ENCODE measurements at regions not wholly inside any gene's neighbourhood (a gene's known extent, or its start where the extent isn't known, plus 50 kb on each side); places are given as distances from the start of the nearest gene placed in this dataset.

- Mint-ChIP-seq H3K27me3 (ENCODE audit: low read depth) (no peaks in the 10 kb centered on the region), H3K36me3 (ENCODE audit: low read depth) (no peaks in the 10 kb centered on the region), H3K27ac (peak overlapping the region in 2 of 3 experiments; percentile 81 to 90), H3K4me3 (no peak overlapping the region), H3K4me1 (peaks cover 52% of the 10 kb centered on the region), H3K9me3 (no peaks in the 10 kb centered on the region)
- TF ChIP-seq CTCF (IDR thresholded peaks at IDR 0.05; ENCODE audit: unreplicated experiment in 3 of 3), result no peak
Observed at GRCh38 chr3:178455946-178456345, 80.3 kb upstream of the KCNMB2 start.

- H3K27ac Mint-ChIP-seq, result peak overlapping the region; percentile 27 to 90 (median 87)
- H3K9me3 Mint-ChIP-seq, result no peaks in the 10 kb centered on the region
- TF ChIP-seq CTCF (IDR thresholded peaks at IDR 0.05; ENCODE audit: unreplicated experiment in 3 of 3), result no peak
- no peaks in the 10 kb centered on the region for H3K36me3 Mint-ChIP-seq (ENCODE audit: low read depth)
- H3K27me3 Mint-ChIP-seq (ENCODE audit: low read depth), result no peaks in the 10 kb centered on the region
- H3K4me1 Mint-ChIP-seq, result peaks cover 52% of the 10 kb centered on the region
- no peak overlapping the region for H3K4me3 Mint-ChIP-seq
Observed at GRCh38 chr3:178456621-178457285, 79.5 kb upstream of the KCNMB2 start.

DNA sequence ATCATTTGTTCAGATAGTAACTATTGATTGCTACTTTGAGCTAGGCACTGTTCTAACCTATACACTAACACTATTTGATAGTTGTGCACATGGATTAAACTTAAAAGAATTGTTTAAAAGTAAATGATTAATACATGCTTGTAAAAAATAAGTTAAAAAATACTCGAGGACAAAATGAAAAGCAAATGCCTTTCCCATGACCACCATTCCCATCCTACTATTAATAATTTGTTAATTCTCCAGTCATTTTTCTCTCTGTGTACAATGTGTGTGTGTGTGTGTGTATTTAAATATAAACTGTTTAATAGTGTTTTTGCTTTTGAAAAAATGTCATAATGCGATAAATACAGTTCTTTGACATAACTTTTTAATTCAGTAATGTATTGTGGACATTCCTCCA lies 78.7 kb upstream of the KCNMB2 start:
- Mint-ChIP-seq H3K4me1 (peaks cover 52% of the 10 kb centered on the region), H3K4me3 (no peak overlapping the region), H3K9me3 (no peaks in the 10 kb centered on the region), H3K27ac (peak overlapping the region in 2 of 3 experiments; percentile 87 to 90), H3K27me3 (ENCODE audit: low read depth) (no peaks in the 10 kb centered on the region), H3K36me3 (ENCODE audit: low read depth) (no peaks in the 10 kb centered on the region)
- no peak for TF ChIP-seq CTCF (IDR thresholded peaks at IDR 0.05; ENCODE audit: unreplicated experiment in 3 of 3)

DNA sequence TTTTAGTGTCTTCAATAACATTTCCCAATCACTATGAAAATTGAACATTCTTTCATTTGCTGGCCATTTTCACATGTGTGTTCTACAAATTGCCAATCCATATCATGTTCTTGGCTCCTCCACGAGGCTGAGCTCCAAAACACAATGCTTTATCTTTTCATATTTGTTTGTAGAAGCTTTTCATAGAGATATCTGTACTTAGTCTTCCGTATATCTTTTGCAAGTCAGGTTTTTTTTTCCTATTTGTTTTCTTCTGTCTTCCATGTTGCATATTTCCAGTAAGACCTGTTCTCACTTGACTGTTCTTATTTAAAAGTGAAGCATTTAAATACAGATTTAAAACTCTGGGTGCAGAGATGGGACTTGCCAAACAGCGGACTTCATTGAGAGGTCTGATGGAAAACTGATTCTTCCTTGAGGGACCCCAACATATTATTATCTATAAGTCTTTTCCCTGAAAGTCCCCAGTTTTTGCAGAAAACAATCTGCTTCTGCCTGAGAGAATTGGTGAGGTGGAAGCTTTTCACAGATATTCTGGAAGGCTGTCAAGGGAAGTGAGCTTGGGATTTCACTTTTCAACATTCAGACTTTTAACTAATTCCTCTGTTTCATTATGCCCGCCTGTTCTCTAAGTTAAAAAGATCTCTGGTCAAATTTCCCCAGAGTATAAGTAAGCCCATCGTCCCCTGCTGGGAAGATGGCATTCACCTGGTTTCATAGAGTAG lies 77.8 kb upstream of the KCNMB2 start:
- Mint-ChIP-seq H3K4me3 (no peak overlapping the region), H3K9me3 (no peaks in the 10 kb centered on the region), H3K27me3 (ENCODE audit: low read depth) (no peaks in the 10 kb centered on the region), H3K36me3 (ENCODE audit: low read depth) (no peaks in the 10 kb centered on the region), H3K4me1 (peaks cover 52% of the 10 kb centered on the region), H3K27ac (peak overlapping the region in 2 of 3 experiments; percentile 87 to 90)
- no peak for TF ChIP-seq CTCF (IDR thresholded peaks at IDR 0.05; ENCODE audit: unreplicated experiment in 3 of 3)

GRCh38 chr3:178459038-178459410 lies 77.2 kb upstream of the KCNMB2 start:
- peak overlapping the region in 2 of 3 experiments; percentile 10 to 87 for H3K27ac Mint-ChIP-seq
- H3K4me1 Mint-ChIP-seq, result peaks cover 52% of the 10 kb centered on the region
- no peaks in the 10 kb centered on the region for H3K9me3 Mint-ChIP-seq
- H3K4me3 Mint-ChIP-seq, result no peak overlapping the region
- H3K36me3 Mint-ChIP-seq (ENCODE audit: low read depth), result no peaks in the 10 kb centered on the region
- no peak for TF ChIP-seq CTCF (IDR thresholded peaks at IDR 0.05; ENCODE audit: unreplicated experiment in 3 of 3)
- H3K27me3 Mint-ChIP-seq (ENCODE audit: low read depth), result no peaks in the 10 kb centered on the region

Data from nephron (organoid).